GM12878 (cell line): ENCODE measurements at regions not wholly inside any gene's neighbourhood (a gene's known extent, or its start where the extent isn't known, plus 50 kb on each side); places are given as distances from the start of the nearest gene placed in this dataset.

ENCODE experiments used
- ATAC-seq: fragments of 200-7000 bp; cut with Tn5 transposase; 3 replicates; pipeline ENCODE4 v1.9.1; 2020; ENCODE audit warnings: mild to moderate bottlenecking, moderate library complexity
- BruUV-seq: library from RNA; stranded (reverse); fragments of 400-500 nt; replicated peaks from 2 replicates; lab custom pipeline; 2021; lab: Mats Ljungman, UMichigan
- CTCF ChIA-PET: fragments of 300-600 bp; sonication (Branson Sonifier 250); formaldehyde crosslinking; extraction: SDS; loops from one replicate; lab custom pipeline; 2021; ENCODE audit warnings: inconsistent platforms; lab: Yijun Ruan, JAX
- POLR2A ChIA-PET: fragments of 350-600 bp; formaldehyde crosslinking; extraction: SDS; loops from one replicate; lab custom pipeline; 2021; ENCODE audit warnings: inconsistent platforms; lab: Charles Lee
- RAD21 ChIA-PET: fragments of 300-600 bp; sonication (Branson Sonifier 250); formaldehyde crosslinking; loops from one replicate; lab custom pipeline; 2023; ENCODE audit warnings: antibody characterized with exemption; ENCODE audit not compliant: unreplicated experiment; lab: Charles Lee
- SMC1A ChIA-PET: fragments of 300-600 bp; sonication (Branson Sonifier 250); formaldehyde crosslinking; loops from one replicate; lab custom pipeline; 2023; ENCODE audit not compliant: unreplicated experiment, uncharacterized antibody; lab: Charles Lee
- DNase-seq: peaks from one replicate; pipeline ENCODE4 v3.0.0-alpha.2; 2011; ENCODE audit warnings: low read depth, low spot score
- FAIRE-seq: peaks from 3 replicates; lab custom pipeline; 2011; peaks lifted over from hg19 to GRCh38; lab: Jason Lieb, UNC
- H2AFZ ChIP-seq: 2 replicates; pipeline ENCODE4 v1.6.0; 2011; ENCODE audit warnings: low read depth, low read length, control low read depth; ENCODE audit not compliant: control insufficient read depth
- H3K27ac ChIP-seq: 2 replicates; pipeline ENCODE4 v1.5.1; 2011; ENCODE audit warnings: control low read depth; ENCODE audit not compliant: control insufficient read depth, insufficient read depth
- H3K27me3 ChIP-seq, 2 experiments: replicated peaks in 1 of 2; 2 replicates each; pipeline versions ENCODE4 v1.6.0 to v1.6.1; 2011; ENCODE audit warnings: low read length in 1 of 2; ENCODE audit not compliant: control insufficient read depth in 2 of 2, insufficient read depth in 2 of 2
- H3K36me3 ChIP-seq, 2 experiments: 2 replicates each; pipeline ENCODE4 v1.5.1; 2011; ENCODE audit warnings: low read length in 1 of 2; ENCODE audit not compliant: control insufficient read depth in 2 of 2, insufficient read depth in 2 of 2
- H3K4me1 ChIP-seq: 2 replicates; pipeline ENCODE4 v1.6.1; 2011; ENCODE audit warnings: mild to moderate bottlenecking, low read length, moderate library complexity, mixed read lengths; ENCODE audit not compliant: control insufficient read depth, insufficient read depth
- H3K4me2 ChIP-seq: 2 replicates; pipeline ENCODE4 v1.6.0; 2011; ENCODE audit warnings: control low read depth; ENCODE audit not compliant: control insufficient read depth, insufficient read depth
- H3K4me3 ChIP-seq: fragments of 200-600 bp; sonication (generic); 2 replicates; pipeline ENCODE4 v1.5.1; 2016
- H3K79me2 ChIP-seq: 2 replicates; pipeline ENCODE4 v1.6.0; 2011; ENCODE audit warnings: low read length; ENCODE audit not compliant: control insufficient read depth, insufficient read depth
- H3K9ac ChIP-seq: 2 replicates; pipeline ENCODE4 v1.8.0; 2011; ENCODE audit warnings: low read length, control low read depth, mixed read lengths; ENCODE audit not compliant: control insufficient read depth, insufficient read depth
- H3K9me3 ChIP-seq: replicated peaks from 3 replicates; pipeline ENCODE4 v1.5.1; 2011; ENCODE audit warnings: mild to moderate bottlenecking, low read length; ENCODE audit not compliant: control insufficient read depth, insufficient read depth
- H4K20me1 ChIP-seq: 2 replicates; pipeline ENCODE4 v1.6.0; 2011; ENCODE audit not compliant: control insufficient read depth, insufficient read depth
- BCL11A ChIP-seq: IDR thresholded peaks from 2 replicates; pipeline ENCODE4 v1.6.1; 2011; ENCODE audit warnings: low read depth, low read length
- JUND ChIP-seq: IDR thresholded peaks from 2 replicates; pipeline ENCODE4 v1.6.1; 2012; ENCODE audit warnings: low read depth, mild to moderate bottlenecking, low read length, improper control_type of control experiment, moderate library complexity
- NR2C1 ChIP-seq: fragments of 450-650 bp; IDR thresholded peaks from 2 replicates; pipeline ENCODE4 v1.6.1; 2017; ENCODE audit warnings: antibody characterized with exemption, mild to moderate bottlenecking, moderate library complexity
- TARDBP ChIP-seq: IDR thresholded peaks from 2 replicates; pipeline ENCODE4 v1.6.1; 2016; ENCODE audit warnings: borderline replicate concordance
- ZNF217 ChIP-seq: fragments of 450-650 bp; IDR thresholded peaks from 2 replicates; pipeline ENCODE4 v1.6.1; 2017; ENCODE audit warnings: antibody characterized with exemption, mild to moderate bottlenecking
- ZSCAN29 ChIP-seq: fragments of 450-650 bp; IDR thresholded peaks from 2 replicates; pipeline ENCODE4 v1.6.1; 2017; ENCODE audit warnings: mild to moderate bottlenecking, moderate library complexity
- ZZZ3 ChIP-seq: IDR thresholded peaks from 2 replicates; pipeline ENCODE4 v1.6.1; 2011; ENCODE audit warnings: low read depth; ENCODE audit not compliant: control insufficient read depth, insufficient read length
- WGBS: methylation state at CpG from one replicate; pipeline ENCODE4 v1.1.6; 2016; ENCODE audit warnings: low lambda C conversion rate; ENCODE audit not compliant: insufficient replicate concordance, insufficient coverage; ENCODE audit errors: missing lambda C conversion rate; 5-methylcytosine and 5-hydroxymethylcytosine counted together
- in situ Hi-C: fragments of 300-500 bp; cut with MboI; formaldehyde crosslinking; loops from 9 replicates; pipeline ENCODE4 v1.14.3; 2018; ENCODE audit warnings: mixed read lengths
- intact Hi-C: fragments of 100-400 bp; cut with micrococcal nuclease; formaldehyde crosslinking; loops from one replicate; pipeline ENCODE4 v1.14.2; 2022; ENCODE audit not compliant: unreplicated experiment
- TF ChIP-seq, protein P1 (sequence below): fragments of 450-650 bp; IDR thresholded peaks from 2 replicates; pipeline ENCODE4 v1.6.1; 2014; ENCODE audit warnings: mild to moderate bottlenecking
- TF ChIP-seq, protein P2 (sequence below): IDR thresholded peaks from 2 replicates; pipeline ENCODE4 v1.6.1; 2011; ENCODE audit warnings: low read depth, low read length, improper control_type of control experiment, borderline replicate concordance
- TF ChIP-seq, protein P3 (sequence below): fragments of 450-650 bp; IDR thresholded peaks from 2 replicates; pipeline ENCODE4 v1.6.1; 2017; ENCODE audit warnings: low read depth, mild to moderate bottlenecking, moderate library complexity
- TF ChIP-seq, protein P4 (sequence below): fragments of 450-650 bp; IDR thresholded peaks from 2 replicates; pipeline ENCODE4 v1.6.1; 2017; ENCODE audit warnings: mild to moderate bottlenecking, low read depth, inconsistent platforms; ENCODE audit not compliant: poor library complexity, severe bottlenecking

DNA sequence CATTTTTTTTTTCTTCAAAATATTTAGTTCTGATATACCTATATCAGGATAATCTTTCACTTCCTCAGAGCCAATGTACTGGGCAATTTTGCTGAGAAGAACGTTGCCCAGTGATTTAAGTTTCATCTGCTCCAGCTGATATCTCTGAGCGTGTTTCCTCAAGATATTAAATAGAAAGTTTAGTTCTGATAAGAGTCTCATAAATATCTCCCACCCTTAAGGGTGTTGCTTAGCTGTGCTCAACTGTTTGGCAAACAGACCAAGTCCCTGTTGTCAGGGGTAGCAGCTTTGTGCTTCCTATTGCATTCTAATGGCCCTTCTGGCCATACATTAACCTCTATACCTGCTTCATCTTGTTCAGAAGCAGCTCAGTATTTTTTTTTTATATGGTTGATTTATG lies 84.7 kb upstream of the GPR141 start (continued):
- TF ChIP-seq, protein P1, sequence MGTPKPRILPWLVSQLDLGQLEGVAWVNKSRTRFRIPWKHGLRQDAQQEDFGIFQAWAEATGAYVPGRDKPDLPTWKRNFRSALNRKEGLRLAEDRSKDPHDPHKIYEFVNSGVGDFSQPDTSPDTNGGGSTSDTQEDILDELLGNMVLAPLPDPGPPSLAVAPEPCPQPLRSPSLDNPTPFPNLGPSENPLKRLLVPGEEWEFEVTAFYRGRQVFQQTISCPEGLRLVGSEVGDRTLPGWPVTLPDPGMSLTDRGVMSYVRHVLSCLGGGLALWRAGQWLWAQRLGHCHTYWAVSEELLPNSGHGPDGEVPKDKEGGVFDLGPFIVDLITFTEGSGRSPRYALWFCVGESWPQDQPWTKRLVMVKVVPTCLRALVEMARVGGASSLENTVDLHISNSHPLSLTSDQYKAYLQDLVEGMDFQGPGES: no peak

DNA sequence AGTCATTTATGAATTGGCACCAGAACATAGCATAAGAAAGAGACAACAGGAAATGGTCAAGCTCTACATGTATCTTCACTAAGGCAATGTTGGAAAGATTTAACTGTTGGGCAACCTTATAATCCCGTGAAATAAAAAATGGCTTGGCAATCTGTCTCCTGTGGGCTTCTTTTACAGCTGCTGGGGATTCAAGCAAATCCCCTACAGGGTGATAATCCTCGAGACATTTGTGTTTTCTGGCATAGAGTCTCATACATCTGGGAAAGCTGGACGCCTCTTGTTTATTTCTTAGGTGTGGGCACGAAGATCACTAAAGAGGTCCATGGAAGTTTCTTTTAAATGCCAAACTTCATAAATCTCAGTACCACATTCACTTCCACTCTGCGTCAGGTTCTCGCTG lies 82.2 kb upstream of the GPR141 start:
- CTCF ChIA-PET: interaction anchor here (0.6 to 1.3 kb wide), 2 partner anchors 23 to 400 kb away, joined by 3 read pairs; no protein-coding TSS in a partner anchor
- ATAC-seq: no peak
- Histone ChIP-seq H3K27me3 (no peaks in the 10 kb centered on the region; a peak in 1 of 4 replicates), H2AFZ (no peak overlapping the region), H3K36me3 (no peaks in the 10 kb centered on the region), H3K9ac (no peak overlapping the region), H3K27ac (no peak overlapping the region), H4K20me1 (no peaks in the 10 kb centered on the region)
- in situ Hi-C loops: no loop called here
- TF ChIP-seq, protein P2, sequence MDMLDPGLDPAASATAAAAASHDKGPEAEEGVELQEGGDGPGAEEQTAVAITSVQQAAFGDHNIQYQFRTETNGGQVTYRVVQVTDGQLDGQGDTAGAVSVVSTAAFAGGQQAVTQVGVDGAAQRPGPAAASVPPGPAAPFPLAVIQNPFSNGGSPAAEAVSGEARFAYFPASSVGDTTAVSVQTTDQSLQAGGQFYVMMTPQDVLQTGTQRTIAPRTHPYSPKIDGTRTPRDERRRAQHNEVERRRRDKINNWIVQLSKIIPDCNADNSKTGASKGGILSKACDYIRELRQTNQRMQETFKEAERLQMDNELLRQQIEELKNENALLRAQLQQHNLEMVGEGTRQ: no peak
- TF ChIP-seq BCL11A (no peak), ZNF217 (no peak), TARDBP (no peak), JUND (no peak), NR2C1 (no peak), ZZZ3 (no peak), ZSCAN29 (no peak)
- TF ChIP-seq, protein P3, sequence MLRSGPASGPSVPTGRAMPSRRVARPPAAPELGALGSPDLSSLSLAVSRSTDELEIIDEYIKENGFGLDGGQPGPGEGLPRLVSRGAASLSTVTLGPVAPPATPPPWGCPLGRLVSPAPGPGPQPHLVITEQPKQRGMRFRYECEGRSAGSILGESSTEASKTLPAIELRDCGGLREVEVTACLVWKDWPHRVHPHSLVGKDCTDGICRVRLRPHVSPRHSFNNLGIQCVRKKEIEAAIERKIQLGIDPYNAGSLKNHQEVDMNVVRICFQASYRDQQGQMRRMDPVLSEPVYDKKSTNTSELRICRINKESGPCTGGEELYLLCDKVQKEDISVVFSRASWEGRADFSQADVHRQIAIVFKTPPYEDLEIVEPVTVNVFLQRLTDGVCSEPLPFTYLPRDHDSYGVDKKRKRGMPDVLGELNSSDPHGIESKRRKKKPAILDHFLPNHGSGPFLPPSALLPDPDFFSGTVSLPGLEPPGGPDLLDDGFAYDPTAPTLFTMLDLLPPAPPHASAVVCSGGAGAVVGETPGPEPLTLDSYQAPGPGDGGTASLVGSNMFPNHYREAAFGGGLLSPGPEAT: no peak
- TF ChIP-seq, protein P4, sequence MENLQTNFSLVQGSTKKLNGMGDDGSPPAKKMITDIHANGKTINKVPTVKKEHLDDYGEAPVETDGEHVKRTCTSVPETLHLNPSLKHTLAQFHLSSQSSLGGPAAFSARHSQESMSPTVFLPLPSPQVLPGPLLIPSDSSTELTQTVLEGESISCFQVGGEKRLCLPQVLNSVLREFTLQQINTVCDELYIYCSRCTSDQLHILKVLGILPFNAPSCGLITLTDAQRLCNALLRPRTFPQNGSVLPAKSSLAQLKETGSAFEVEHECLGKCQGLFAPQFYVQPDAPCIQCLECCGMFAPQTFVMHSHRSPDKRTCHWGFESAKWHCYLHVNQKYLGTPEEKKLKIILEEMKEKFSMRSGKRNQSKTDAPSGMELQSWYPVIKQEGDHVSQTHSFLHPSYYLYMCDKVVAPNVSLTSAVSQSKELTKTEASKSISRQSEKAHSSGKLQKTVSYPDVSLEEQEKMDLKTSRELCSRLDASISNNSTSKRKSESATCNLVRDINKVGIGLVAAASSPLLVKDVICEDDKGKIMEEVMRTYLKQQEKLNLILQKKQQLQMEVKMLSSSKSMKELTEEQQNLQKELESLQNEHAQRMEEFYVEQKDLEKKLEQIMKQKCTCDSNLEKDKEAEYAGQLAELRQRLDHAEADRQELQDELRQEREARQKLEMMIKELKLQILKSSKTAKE: no peak
- TF ChIP-seq, all 136 proteins: peak for 0
- Histone ChIP-seq H3K4me2 (no peak overlapping the region), H3K9me3 (no peaks in the 10 kb centered on the region; the same call in 2 of the 3 replicates), H3K4me1 (no peaks in the 10 kb centered on the region), H3K4me3 (no peak overlapping the region), H3K79me2 (no peaks in the 10 kb centered on the region)
- whole genome bisulfite sequencing: 29% methylated on average over 6 of the region's 6 CpGs
- ChIA-PET POLR2A (no interaction called here), SMC1A (interaction anchor here (0.7 kb wide), 1 partner anchor 9 kb away, joined by 3 read pairs; no protein-coding TSS in a partner anchor), RAD21 (no interaction called here)
- no TSS peak for BruUV-seq
- DNase-seq: no peak
- FAIRE-seq: no peak
- intact Hi-C loops: no loop called here
